ENCODE measurements at regions not wholly inside any gene's neighbourhood (a gene's known extent, or its start where the extent isn't known, plus 50 kb on each side); places are given as distances from the start of the nearest gene placed in this dataset.

GRCh38 chr20:22848364-22848763 lies 186.7 kb upstream of the SSTR4 start:
- no peak for DNase-seq (ENCODE audit: low read depth, low spot score)

- DNase-seq (ENCODE audit: low read depth, low spot score), result peak; percentile 52
Observed at GRCh38 chr20:22851679-22852346, 183.3 kb upstream of the SSTR4 start.

DNA sequence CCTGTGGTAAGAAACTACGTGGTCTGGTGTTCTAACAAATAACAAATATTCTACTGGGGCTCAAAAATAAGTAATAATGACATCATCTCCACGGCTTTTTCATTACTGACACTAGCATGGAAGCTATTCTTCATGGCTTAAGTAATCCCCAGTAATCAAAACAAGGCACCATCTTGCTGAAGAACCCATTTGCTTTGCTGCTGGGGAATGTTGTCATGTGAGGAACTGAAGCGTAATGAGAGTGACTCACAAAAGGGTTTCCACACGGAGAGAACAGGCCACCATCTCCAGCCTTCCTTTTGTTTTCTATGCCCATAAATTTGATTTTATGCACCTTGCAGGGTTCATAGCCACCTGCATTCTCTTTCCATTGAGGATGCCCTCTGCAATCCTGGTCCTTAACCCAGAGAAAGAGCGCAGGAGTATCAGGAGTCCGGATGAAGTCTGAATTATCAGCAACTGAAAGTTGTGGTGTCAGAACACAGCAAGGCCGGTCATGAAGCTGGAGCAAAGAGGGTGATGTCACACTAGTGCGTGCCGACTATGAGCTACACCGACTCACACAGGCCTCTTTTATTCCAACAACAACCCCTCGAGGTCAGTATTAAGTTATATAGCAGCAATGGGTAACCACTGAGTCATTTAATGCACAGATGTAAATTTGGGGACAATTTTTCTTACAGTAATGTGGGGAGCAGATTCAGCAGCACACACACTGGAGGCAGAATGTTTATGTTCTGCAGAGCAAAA lies 173.7 kb upstream of the SSTR4 start:
- no peak for DNase-seq (ENCODE audit: low read depth, low spot score)

DNA sequence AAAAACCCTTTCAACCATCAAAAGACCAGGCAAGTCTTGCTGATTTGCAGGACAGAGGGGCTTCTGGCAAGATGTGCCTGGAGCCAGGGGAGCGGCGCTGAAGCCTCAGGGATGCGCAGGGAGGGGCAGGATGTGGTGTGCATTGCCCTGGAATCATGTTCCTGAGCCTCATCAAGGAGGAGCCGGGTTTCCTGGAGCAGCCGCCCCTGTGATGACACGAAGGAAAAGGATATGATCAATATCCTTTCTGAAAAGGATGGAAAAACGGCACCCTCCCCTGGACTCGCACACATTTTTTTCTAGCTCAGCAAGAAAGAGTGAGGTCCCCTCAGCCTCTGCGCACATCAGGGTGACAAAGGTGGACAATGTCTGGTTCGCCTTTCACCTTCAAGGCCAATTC lies 173.1 kb upstream of the SSTR4 start:
- no peak for DNase-seq (ENCODE audit: low read depth, low spot score)

- no peak for DNase-seq (ENCODE audit: low read depth, low spot score)
Observed at GRCh38 chr20:22862671-22863230, 172.4 kb upstream of the SSTR4 start.

GRCh38 chr20:22863826-22864225 lies 171.3 kb upstream of the SSTR4 start:
- no peak for DNase-seq (ENCODE audit: low read depth, low spot score)

- no peak for DNase-seq (ENCODE audit: low read depth, low spot score)
Observed at GRCh38 chr20:22866812-22867341, 168.2 kb upstream of the SSTR4 start.

DNA sequence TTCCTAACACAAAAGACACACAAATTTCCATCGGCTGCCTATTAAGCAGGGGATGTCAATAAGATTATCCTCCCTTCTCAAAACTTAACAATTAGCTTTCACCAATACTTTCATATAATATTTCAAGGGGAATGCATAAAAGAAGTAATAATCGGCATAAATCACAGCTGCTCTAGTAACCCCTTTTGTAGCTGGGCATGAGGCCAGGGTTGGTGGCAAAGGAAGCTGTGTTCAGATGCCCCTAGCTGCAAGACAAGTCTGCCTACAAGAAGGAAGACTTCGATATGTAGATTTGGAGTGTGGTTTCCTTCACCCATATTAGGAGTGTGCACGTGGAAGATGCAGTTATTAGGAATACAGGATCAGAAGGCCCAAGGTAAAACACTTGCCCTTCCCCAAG lies 156.9 kb upstream of the SSTR4 start:
- no peak for DNase-seq (ENCODE audit: low read depth, low spot score)

GRCh38 chr20:22880277-22880676 lies 154.8 kb upstream of the SSTR4 start:
- no peak for DNase-seq (ENCODE audit: low read depth, low spot score)

DNA sequence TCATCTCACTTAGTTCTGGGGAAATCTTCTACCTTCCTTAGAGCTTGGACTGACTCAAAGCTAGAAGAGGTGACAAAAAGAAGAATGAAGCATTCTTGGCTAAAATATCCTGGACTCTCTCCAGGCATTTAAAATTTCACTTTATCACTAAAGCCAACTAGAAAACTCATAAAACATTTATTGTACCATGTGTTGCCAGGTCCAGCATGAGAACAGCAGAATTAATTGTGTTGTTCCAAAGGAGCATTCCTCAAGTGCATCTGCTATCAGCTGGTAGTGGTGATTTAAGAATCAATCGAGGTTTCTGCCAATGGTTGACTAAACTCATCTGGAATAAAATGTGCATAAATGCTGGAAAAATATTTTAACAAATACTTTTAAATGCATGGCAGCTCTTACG lies 147.3 kb upstream of the SSTR4 start:
- no peak for DNase-seq (ENCODE audit: low read depth, low spot score)

DNA sequence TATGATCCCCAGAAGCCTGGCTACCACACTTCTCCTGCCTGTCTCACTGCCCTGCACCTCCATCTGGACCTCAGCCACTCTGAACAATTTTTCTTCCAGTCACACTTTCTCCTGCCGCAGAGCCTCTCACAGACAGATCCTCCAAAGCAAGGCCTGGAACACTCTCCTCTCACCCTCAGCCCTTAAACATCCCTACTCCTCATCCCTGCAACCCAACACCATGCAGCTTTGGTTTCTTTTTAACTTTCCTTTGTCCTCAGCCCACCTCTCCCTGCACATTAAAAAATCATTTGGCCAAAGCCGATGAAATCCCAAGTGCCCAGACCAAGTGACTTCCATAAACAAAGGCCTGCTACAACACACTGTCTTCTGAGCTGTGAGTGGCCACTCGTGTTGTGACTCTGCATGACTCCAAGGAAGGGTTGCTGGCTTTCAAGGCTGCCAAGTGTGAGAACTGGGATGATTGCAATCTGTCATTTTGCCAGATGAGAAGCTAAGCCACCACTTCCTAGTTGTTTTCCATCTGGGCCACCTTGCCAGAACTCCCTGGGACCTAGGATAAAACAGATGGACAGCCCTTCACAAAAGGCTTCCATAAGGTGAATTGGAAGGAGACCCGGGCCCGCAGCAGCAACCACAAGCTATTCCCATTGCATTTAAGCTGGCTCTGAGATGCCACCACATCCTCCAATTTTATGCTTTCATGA lies 144.4 kb upstream of the SSTR4 start:
- no peak for DNase-seq (ENCODE audit: low read depth, low spot score)

GRCh38 chr20:22901164-22901563 lies 133.9 kb upstream of the SSTR4 start:
- no peak for DNase-seq (ENCODE audit: low read depth, low spot score)

DNA sequence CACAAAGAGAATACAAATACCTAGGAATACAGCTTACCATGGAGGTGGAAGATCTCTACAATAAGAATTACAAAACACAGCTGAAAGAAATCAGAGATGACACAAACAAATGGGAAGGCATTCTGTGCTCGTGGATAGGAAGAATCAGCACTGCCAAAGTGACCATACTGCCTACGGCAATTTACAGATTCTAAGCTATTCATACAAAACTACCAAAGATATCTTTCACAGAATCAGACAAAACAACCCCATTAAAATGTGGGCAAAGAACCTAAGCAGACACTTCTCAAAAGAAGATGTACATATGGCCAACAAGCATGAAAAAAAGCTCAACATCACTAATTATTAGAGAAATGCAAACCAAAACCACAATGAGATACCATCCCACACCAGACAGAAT lies 133.2 kb upstream of the SSTR4 start:
- DNase-seq (ENCODE audit: low read depth, low spot score), result no peak

- no peak for DNase-seq (ENCODE audit: low read depth, low spot score)
Observed at GRCh38 chr20:22904386-22904785, 130.7 kb upstream of the SSTR4 start.

GRCh38 chr20:22904905-22905304 lies 130.2 kb upstream of the SSTR4 start:
- no peak for DNase-seq (ENCODE audit: low read depth, low spot score)

DNA sequence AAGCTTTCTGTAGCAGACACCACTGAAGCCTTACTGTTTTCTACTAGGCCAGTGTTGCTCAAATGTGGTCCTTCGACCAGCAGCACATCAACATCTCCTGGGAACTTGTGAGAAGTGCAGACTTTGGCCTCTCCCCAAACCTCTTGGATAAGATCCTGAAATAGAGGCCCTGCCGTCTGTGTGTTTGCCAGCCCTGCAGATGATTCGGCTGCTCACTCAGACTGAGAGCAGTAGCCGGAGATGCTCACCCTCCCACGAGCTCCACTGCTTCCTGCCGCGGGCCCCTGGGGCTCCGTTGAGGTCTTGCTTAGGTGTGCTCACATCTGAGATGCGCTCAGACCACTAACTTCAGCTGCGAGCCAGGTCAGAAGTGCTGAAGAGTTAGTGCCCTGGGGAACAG lies 129.5 kb upstream of the SSTR4 start:
- DNase-seq (ENCODE audit: low read depth, low spot score), result no peak

- no peak for DNase-seq (ENCODE audit: low read depth, low spot score)
Observed at GRCh38 chr20:22908437-22908836, 126.7 kb upstream of the SSTR4 start.

DNA sequence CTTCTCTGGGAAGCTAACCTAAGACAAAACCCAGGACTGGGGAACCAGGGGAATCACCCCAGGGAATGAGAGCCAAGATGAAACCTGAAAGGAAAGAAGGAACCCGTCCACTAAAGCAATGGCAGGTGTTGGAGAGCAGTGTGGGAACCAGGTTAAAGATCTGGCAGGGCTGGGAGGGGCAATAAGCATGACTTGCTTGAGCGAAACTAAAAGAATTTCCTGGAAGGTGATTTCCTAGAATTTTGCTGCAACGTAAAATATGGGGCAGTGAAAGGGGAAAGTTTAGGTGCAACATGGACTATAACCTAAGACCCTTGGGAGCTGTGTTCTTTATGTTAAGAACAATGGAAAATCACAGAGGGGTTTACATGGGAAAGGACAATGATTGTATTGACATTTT lies 126.2 kb upstream of the SSTR4 start:
- DNase-seq (ENCODE audit: low read depth, low spot score), result no peak

DNA sequence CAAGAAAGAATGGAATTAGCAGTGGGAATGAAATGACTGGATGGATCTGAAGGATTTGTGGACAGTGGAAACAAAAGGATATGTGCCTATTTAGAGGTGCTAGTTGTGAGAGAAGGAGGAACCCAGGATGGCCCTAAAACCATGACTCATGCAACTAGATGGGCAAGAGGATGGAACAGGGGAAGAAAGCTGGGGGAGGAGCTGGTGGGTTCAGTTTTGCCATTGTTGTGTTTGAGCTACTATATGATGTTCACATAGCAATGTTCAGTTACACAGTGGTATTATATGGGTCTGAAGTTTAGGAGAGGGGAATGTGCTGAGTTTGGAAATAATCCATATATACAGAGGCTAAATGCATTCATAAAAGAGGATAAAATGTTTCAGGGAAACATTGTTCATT lies 125.7 kb upstream of the SSTR4 start:
- DNase-seq (ENCODE audit: low read depth, low spot score), result no peak

- no peak for DNase-seq (ENCODE audit: low read depth, low spot score)
Observed at GRCh38 chr20:22910287-22910852, 124.7 kb upstream of the SSTR4 start.

- DNase-seq (ENCODE audit: low read depth, low spot score), result no peak
Observed at GRCh38 chr20:22914291-22914690, 120.8 kb upstream of the SSTR4 start.

- no peak for DNase-seq (ENCODE audit: low read depth, low spot score)
Observed at GRCh38 chr20:22915512-22915911, 119.6 kb upstream of the SSTR4 start.
